ENCODE measurements at regions not wholly inside any gene's neighbourhood (a gene's known extent, or its start where the extent isn't known, plus 50 kb on each side); places are given as distances from the start of the nearest gene placed in this dataset.

GRCh38 chr1:221824909-221825308 lies 83.0 kb upstream of the DUSP10 start:
- TF ChIP-seq CTCF (IDR thresholded peaks at IDR 0.05) (no peak), POLR2A (IDR thresholded peaks at IDR 0.05) (no peak)

Measured in uterus (tissue), 2 donors.